IMR-90 (cell line): ENCODE measurements at regions not wholly inside any gene's neighbourhood (a gene's known extent, or its start where the extent isn't known, plus 50 kb on each side); places are given as distances from the start of the nearest gene placed in this dataset.

Experiments
- ATAC-seq: fragments of 200-7000 bp; cut with Tn5 transposase; 2 replicates; pipeline ENCODE4 v1.9.1; 2020; ENCODE audit warnings: low read depth, mild to moderate bottlenecking, moderate library complexity
- BruUV-seq: library from RNA; stranded (reverse); fragments of 400-500 nt; replicated peaks from 2 replicates; lab custom pipeline; 2021; lab: Mats Ljungman, UMichigan
- CTCF ChIA-PET: fragments of 300-600 bp; formaldehyde crosslinking; extraction: SDS; loops from one replicate; lab custom pipeline; 2021; ENCODE audit warnings: antibody characterized with exemption; lab: Yijun Ruan, JAX
- POLR2A ChIA-PET: fragments of 300-600 bp; sonication (Branson Sonifier 250); formaldehyde crosslinking; loops from one replicate; lab custom pipeline; 2022; ENCODE audit warnings: antibody characterized with exemption; ENCODE audit not compliant: unreplicated experiment; lab: Charles Lee
- DNase-seq: peaks from one replicate; pipeline ENCODE4 v3.0.0; 2013
- H2AFZ ChIP-seq: replicated peaks from 2 replicates; pipeline ENCODE3; 2013; ENCODE audit warnings: low read length, mild to moderate bottlenecking; ENCODE audit not compliant: poor library complexity
- H2AK5ac ChIP-seq: 2 replicates; pipeline ENCODE4 v1.6.1; 2013; ENCODE audit warnings: low read depth, low read length, inconsistent platforms
- H2AK9ac ChIP-seq: replicated peaks from 2 replicates; pipeline ENCODE3; 2013; ENCODE audit warnings: mild to moderate bottlenecking, low read depth, low read length, moderate library complexity; ENCODE audit not compliant: poor library complexity
- H2BK120ac ChIP-seq: 2 replicates; pipeline ENCODE4 v1.6.1; 2013; ENCODE audit warnings: low read depth, low read length, inconsistent platforms
- H2BK15ac ChIP-seq: 3 replicates; pipeline ENCODE4 v1.6.1; 2013; ENCODE audit warnings: low read depth, low read length, inconsistent platforms
- H2BK20ac ChIP-seq: 2 replicates; pipeline ENCODE4 v1.6.1; 2013; ENCODE audit warnings: low read depth, mild to moderate bottlenecking, inconsistent platforms, low read length, moderate library complexity
- H2BK5ac ChIP-seq: 2 replicates; pipeline ENCODE4 v1.6.1; 2013; ENCODE audit warnings: mild to moderate bottlenecking, low read depth, low read length, inconsistent platforms; ENCODE audit not compliant: poor library complexity, severe bottlenecking
- H3K14ac ChIP-seq: replicated peaks from 2 replicates; pipeline ENCODE4 v1.6.1; 2013; ENCODE audit warnings: low read depth, low read length, inconsistent platforms
- H3K18ac ChIP-seq: 2 replicates; pipeline ENCODE4 v1.6.1; 2013; ENCODE audit warnings: low read depth, low read length, control low read depth
- H3K23ac ChIP-seq: 2 replicates; pipeline ENCODE4 v1.6.1; 2013; ENCODE audit warnings: low read depth, low read length, inconsistent platforms
- H3K27ac ChIP-seq: 2 replicates; pipeline ENCODE4 v1.5.1; 2013; ENCODE audit warnings: mild to moderate bottlenecking, control low read depth, low read length; ENCODE audit not compliant: insufficient read depth
- H3K27me3 ChIP-seq: 2 replicates; pipeline ENCODE4 v1.6.1; 2013; ENCODE audit warnings: low read length; ENCODE audit not compliant: control insufficient read depth, insufficient read depth
- H3K36me3 ChIP-seq: 2 replicates; pipeline ENCODE4 v1.6.1; 2013; ENCODE audit warnings: low read length, mixed read lengths; ENCODE audit not compliant: control insufficient read depth, insufficient read depth
- H3K4ac ChIP-seq: 2 replicates; pipeline ENCODE4 v1.6.1; 2013; ENCODE audit warnings: low read depth, low read length, inconsistent platforms
- H3K4me1 ChIP-seq: 2 replicates; pipeline ENCODE4 v1.6.1; 2013; ENCODE audit warnings: low read length, mixed read lengths; ENCODE audit not compliant: control insufficient read depth, insufficient read depth
- H3K4me2 ChIP-seq: 2 replicates; pipeline ENCODE4 v1.6.1; 2013; ENCODE audit warnings: low read depth, mild to moderate bottlenecking, control low read depth, low read length, moderate library complexity
- H3K4me3 ChIP-seq: 2 replicates; pipeline ENCODE4 v1.5.1; 2013; ENCODE audit warnings: low read depth, mild to moderate bottlenecking, control low read depth, low read length, moderate library complexity; ENCODE audit not compliant: insufficient read depth
- H3K56ac ChIP-seq: 2 replicates; pipeline ENCODE4 v1.6.1; 2013; ENCODE audit warnings: low read length, inconsistent platforms; ENCODE audit not compliant: insufficient read depth; ENCODE audit errors: extremely low read depth
- H3K79me1 ChIP-seq, 2 experiments: 2 replicates each; pipeline ENCODE4 v1.6.1; 2013; ENCODE audit warnings: low read length in 2 of 2, inconsistent platforms in 1 of 2, low read depth in 1 of 2
- H3K9ac ChIP-seq: 2 replicates; pipeline ENCODE4 v1.6.1; 2013; ENCODE audit warnings: low read depth, low read length, control low read depth
- H3K9me1 ChIP-seq: 2 replicates; pipeline ENCODE4 v1.6.1; 2013; ENCODE audit warnings: low read length, inconsistent platforms; ENCODE audit not compliant: insufficient read depth
- H3K9me3 ChIP-seq: 2 replicates; pipeline ENCODE4 v1.6.1; 2013; ENCODE audit warnings: low read length; ENCODE audit not compliant: control insufficient read depth, insufficient read depth
- H4K20me1 ChIP-seq: 2 replicates; pipeline ENCODE4 v1.6.1; 2013; ENCODE audit warnings: low read length, inconsistent platforms; ENCODE audit not compliant: insufficient read depth
- H4K5ac ChIP-seq: 2 replicates; pipeline ENCODE4 v1.6.1; 2013; ENCODE audit warnings: mild to moderate bottlenecking, low read depth, low read length, control low read depth
- H4K8ac ChIP-seq, 2 experiments: 2 replicates each; pipeline ENCODE4 v1.6.1; 2013; ENCODE audit warnings: low read depth in 2 of 2, low read length in 2 of 2, control low read depth in 1 of 2, inconsistent platforms in 1 of 2
- H4K91ac ChIP-seq: 2 replicates; pipeline ENCODE4 v1.6.1; 2013; ENCODE audit warnings: low read depth, low read length, inconsistent platforms; ENCODE audit not compliant: insufficient read depth
- FOS ChIP-seq: fragments of 150-350 bp; IDR thresholded peaks from 2 replicates; pipeline ENCODE4 v1.6.1; 2016; ENCODE audit warnings: low read depth, low read length
- WGBS, 2 experiments: methylation state at CpG; one replicate each; pipeline versions ENCODE4 v1.1.5 to v1.1.7; 2013; ENCODE audit warnings: missing lambda C conversion rate in 2 of 2; ENCODE audit not compliant: insufficient read length in 1 of 2; ENCODE audit errors: extremely low coverage in 2 of 2; 5-methylcytosine and 5-hydroxymethylcytosine counted together
- dilution Hi-C: fragments of 300-500 bp; cut with HindIII; formaldehyde crosslinking; loops from one replicate; pipeline ENCODE4 v1.14.3; 2018; ENCODE audit warnings: low sequenced_read_pairs; ENCODE audit not compliant: unreplicated experiment
- in situ Hi-C: fragments of 300-500 bp; cut with MboI; formaldehyde crosslinking; loops from 3 replicates; pipeline ENCODE4 v1.14.3; 2019; ENCODE audit warnings: low sequenced_read_pairs, inconsistent platforms, mixed read lengths
- intact Hi-C: fragments of 100-400 bp; cut with micrococcal nuclease; formaldehyde crosslinking; loops from 2 replicates; pipeline ENCODE4 v1.10.0; 2022

GRCh38 chr14:81855007-81855406 is 321.4 kb upstream of the SEL1L start:
- H3K4me2 ChIP-seq = no peak overlapping the region
- no peak for TF ChIP-seq FOS
- no peak overlapping the region for H3K4me3 ChIP-seq
- no peak overlapping the region for H3K56ac ChIP-seq
- H4K20me1 ChIP-seq = no peaks in the 10 kb centered on the region
- POLR2A ChIA-PET = no interaction called here
- no peak for ATAC-seq
- no peak overlapping the region for H3K4ac ChIP-seq
- H3K79me1 ChIP-seq = no peaks in the 10 kb centered on the region
- no peak overlapping the region for H2AK9ac ChIP-seq
- BruUV-seq = no TSS peak
- no peak overlapping the region for H3K18ac ChIP-seq
- in situ Hi-C loops (no loop called here), dilution Hi-C loops (no loop called here), intact Hi-C loops (no loop called here)
- no peak overlapping the region for H2BK20ac ChIP-seq
- whole genome bisulfite sequencing, 2 experiments = no CpG with 5 or more reads among the region's 2 CpGs
- no peak overlapping the region for H3K9ac ChIP-seq
- H4K5ac ChIP-seq = no peak overlapping the region
- H3K36me3 ChIP-seq = no peaks in the 10 kb centered on the region
- no peak overlapping the region for H2AFZ ChIP-seq
- H3K9me3 ChIP-seq = peaks cover 14% of the 10 kb centered on the region
- H3K14ac ChIP-seq = no peak overlapping the region
- H4K8ac ChIP-seq = no peak overlapping the region
- H3K27me3 ChIP-seq = no peaks in the 10 kb centered on the region
- no peaks in the 10 kb centered on the region for H3K9me1 ChIP-seq
- H2BK120ac ChIP-seq = no peak overlapping the region
- H3K23ac ChIP-seq = no peak overlapping the region
- H2AK5ac ChIP-seq = no peak overlapping the region
- no peak overlapping the region for H2BK15ac ChIP-seq
- no peak overlapping the region for H2BK5ac ChIP-seq
- H3K27ac ChIP-seq = no peak overlapping the region
- H4K91ac ChIP-seq = no peak overlapping the region
- H3K4me1 ChIP-seq = no peaks in the 10 kb centered on the region
- CTCF ChIA-PET = no interaction called here
- DNase-seq = no peak
